Mucosa of rectum (tissue), 2 donors: ENCODE measurements at regions not wholly inside any gene's neighbourhood (a gene's known extent, or its start where the extent isn't known, plus 50 kb on each side); places are given as distances from the start of the nearest gene placed in this dataset.

Source experiments
- H3K27ac ChIP-seq, 2 donors: one replicate each; pipeline ENCODE4 v1.7.0; 2013; ENCODE audit warnings: inconsistent platforms in 2 of 2, low read depth in 2 of 2, low read length in 2 of 2
- H3K27me3 ChIP-seq, 2 donors: one replicate each; pipeline ENCODE4 v1.7.0; 2013; ENCODE audit warnings: low read length in 2 of 2; ENCODE audit not compliant: control insufficient read depth in 2 of 2, insufficient read depth in 2 of 2
- H3K36me3 ChIP-seq, 2 donors: one replicate each; pipeline ENCODE4 v1.7.0; 2013; ENCODE audit warnings: low read length in 2 of 2; ENCODE audit not compliant: control insufficient read depth in 2 of 2, insufficient read depth in 2 of 2
- H3K4me1 ChIP-seq, 2 donors: one replicate each; pipeline ENCODE4 v1.7.0; 2013; ENCODE audit warnings: low read length in 2 of 2, mild to moderate bottlenecking in 1 of 2; ENCODE audit not compliant: control insufficient read depth in 2 of 2, insufficient read depth in 2 of 2
- H3K4me3 ChIP-seq, 2 donors: one replicate each; pipeline ENCODE4 v1.7.0; 2013; ENCODE audit warnings: low read length in 2 of 2
- H3K9ac ChIP-seq, 2 donors: one replicate each; pipeline ENCODE4 v1.7.0; 2013; ENCODE audit warnings: low read length in 2 of 2, low read depth in 1 of 2, mild to moderate bottlenecking in 1 of 2
- H3K9me3 ChIP-seq, 2 donors: one replicate each; pipeline ENCODE4 v1.7.0; 2013; ENCODE audit warnings: low read length in 2 of 2; ENCODE audit not compliant: control insufficient read depth in 2 of 2
- donor health status: healthy.
- donor health status: Normal muscosa, but diverticular disease.

DNA sequence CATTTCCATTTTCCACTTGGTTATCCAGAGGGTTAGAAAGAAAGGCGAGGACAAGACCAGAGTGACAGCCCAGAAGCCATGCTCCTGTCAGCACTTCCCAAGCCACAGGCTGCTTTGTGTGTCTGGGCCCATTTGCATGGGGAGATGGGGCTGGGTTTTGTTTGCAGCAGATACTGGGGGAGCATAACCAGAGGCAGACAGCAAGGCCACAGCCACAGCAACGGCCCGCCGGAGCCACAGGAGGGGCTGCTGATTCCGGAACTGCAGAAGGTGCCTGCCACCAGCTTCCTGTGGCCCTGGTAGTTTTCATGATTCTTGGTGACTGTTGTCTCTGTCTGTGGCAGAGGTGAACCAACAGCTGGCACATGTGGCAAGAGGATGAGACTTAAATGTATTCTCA is 106.6 kb downstream of the DLL1 start:
- Histone ChIP-seq H3K36me3 (no peaks in the 10 kb centered on the region), H3K4me1 (peaks cover 0 to 5% of the 10 kb centered on the region in 2 donors), H3K27me3 (no peaks in the 10 kb centered on the region), H3K9me3 (no peaks in the 10 kb centered on the region), H3K27ac (no peak overlapping the region), H3K9ac (no peak overlapping the region), H3K4me3 (no peak overlapping the region)

GRCh38 chr6:170183521-170183920 is 107.4 kb downstream of the DLL1 start:
- Histone ChIP-seq H3K4me3 (no peak overlapping the region), H3K27ac (no peak overlapping the region), H3K9me3 (no peaks in the 10 kb centered on the region), H3K4me1 (peaks cover 0 to 5% of the 10 kb centered on the region in 2 donors), H3K36me3 (no peaks in the 10 kb centered on the region), H3K9ac (no peak overlapping the region), H3K27me3 (no peaks in the 10 kb centered on the region)

DNA sequence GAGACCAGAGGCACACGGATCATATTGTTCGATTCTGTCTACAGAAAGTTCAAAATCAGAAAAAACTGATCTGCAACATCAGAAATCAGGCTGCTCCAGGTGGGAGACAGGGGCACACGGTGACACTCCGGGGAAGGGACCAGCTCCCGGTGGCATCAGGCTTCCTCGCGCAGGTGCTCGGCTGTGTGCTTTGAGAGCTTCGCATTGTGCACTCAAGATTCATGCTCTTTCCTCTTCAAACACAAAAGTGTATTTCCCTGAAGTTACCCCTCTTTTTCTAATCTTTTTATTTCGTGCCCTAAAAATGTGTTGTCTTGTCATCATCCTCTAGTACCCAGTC is 108.1 kb downstream of the DLL1 start:
- H3K27me3 ChIP-seq = no peaks in the 10 kb centered on the region
- no peak overlapping the region for H3K27ac ChIP-seq
- H3K4me1 ChIP-seq = peaks cover 0 to 5% of the 10 kb centered on the region in 2 donors
- no peaks in the 10 kb centered on the region for H3K9me3 ChIP-seq
- no peaks in the 10 kb centered on the region for H3K36me3 ChIP-seq
- H3K4me3 ChIP-seq = no peak overlapping the region
- H3K9ac ChIP-seq = no peak overlapping the region

DNA sequence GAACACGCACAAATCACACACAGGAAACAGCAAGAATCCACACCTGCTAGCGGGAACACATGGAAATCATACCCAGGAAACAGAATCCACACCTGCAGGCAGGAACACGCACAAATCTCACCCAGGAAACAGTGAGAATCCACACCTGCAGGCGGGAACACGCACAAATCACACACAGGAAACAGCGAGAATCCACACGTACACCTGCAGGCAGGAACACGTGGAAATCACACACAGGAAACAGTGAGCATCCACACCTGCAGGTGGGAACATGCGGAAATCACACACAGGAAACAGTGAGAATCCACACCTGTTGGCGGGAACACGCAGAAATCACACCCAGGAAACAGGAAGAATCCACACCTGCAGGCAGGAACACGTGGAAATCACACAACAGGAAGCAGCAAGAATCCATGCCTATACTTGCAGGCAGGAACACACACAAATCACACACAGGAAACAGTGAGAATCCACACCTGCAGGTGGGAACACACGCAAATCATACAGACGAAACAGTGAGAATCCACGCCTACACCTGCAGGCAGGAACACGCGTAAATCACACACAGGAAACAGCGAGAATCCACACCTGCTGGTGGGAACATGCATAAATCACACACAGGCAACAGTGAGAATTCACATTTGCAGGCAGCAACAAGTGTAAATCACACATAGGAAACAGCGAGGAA is 108.6 kb downstream of the DLL1 start:
- no peak overlapping the region for H3K27ac ChIP-seq
- no peaks in the 10 kb centered on the region for H3K27me3 ChIP-seq
- no peaks in the 10 kb centered on the region for H3K9me3 ChIP-seq
- H3K36me3 ChIP-seq = no peaks in the 10 kb centered on the region
- H3K4me1 ChIP-seq = peaks cover 0 to 5% of the 10 kb centered on the region in 2 donors
- H3K4me3 ChIP-seq = no peak overlapping the region
- no peak overlapping the region for H3K9ac ChIP-seq

GRCh38 chr6:170181338-170181690 is 109.6 kb downstream of the DLL1 start:
- H3K9ac ChIP-seq = no peak overlapping the region
- H3K4me3 ChIP-seq = no peak overlapping the region
- no peaks in the 10 kb centered on the region for H3K27me3 ChIP-seq
- H3K27ac ChIP-seq = no peak overlapping the region
- H3K4me1 ChIP-seq = peaks cover 0 to 2% of the 10 kb centered on the region in 2 donors
- H3K9me3 ChIP-seq = no peaks in the 10 kb centered on the region
- H3K36me3 ChIP-seq = no peaks in the 10 kb centered on the region

DNA sequence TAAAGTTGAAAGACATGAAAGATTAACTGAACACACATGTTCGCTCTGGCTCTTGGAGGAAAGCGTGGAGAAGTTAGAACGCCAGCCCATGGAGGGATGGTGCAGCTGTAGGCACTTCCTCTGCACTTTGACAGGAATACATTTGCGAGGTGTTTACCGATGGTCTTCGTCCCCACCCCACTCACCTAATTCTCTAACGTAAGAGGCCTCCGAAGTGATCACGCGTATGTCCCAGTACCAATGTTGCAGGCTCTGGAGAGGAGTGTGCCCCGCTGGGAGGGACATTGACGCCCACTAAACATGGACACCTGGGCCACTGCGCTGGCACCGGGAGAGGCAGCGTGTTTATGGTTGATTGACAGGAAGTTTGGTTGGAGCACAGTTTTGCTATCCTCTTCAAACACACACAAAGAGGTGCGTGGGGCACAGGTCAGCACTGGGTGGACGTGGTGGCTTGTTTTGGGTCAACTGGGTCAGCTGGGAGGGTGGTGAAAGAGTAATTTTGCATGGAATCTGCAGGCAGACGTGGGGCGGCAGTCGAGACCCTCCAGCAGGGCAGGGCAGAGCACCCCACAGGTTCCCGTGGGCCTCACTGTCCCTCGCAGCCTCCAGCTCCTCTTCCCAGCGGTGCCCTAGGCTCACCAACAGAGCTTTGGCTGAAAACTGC is 110.1 kb downstream of the DLL1 start:
- Histone ChIP-seq H3K27me3 (no peaks in the 10 kb centered on the region), H3K9ac (no peak overlapping the region), H3K36me3 (no peaks in the 10 kb centered on the region), H3K27ac (no peak overlapping the region), H3K4me1 (no peaks in the 10 kb centered on the region), H3K4me3 (no peak overlapping the region), H3K9me3 (no peaks in the 10 kb centered on the region)

DNA sequence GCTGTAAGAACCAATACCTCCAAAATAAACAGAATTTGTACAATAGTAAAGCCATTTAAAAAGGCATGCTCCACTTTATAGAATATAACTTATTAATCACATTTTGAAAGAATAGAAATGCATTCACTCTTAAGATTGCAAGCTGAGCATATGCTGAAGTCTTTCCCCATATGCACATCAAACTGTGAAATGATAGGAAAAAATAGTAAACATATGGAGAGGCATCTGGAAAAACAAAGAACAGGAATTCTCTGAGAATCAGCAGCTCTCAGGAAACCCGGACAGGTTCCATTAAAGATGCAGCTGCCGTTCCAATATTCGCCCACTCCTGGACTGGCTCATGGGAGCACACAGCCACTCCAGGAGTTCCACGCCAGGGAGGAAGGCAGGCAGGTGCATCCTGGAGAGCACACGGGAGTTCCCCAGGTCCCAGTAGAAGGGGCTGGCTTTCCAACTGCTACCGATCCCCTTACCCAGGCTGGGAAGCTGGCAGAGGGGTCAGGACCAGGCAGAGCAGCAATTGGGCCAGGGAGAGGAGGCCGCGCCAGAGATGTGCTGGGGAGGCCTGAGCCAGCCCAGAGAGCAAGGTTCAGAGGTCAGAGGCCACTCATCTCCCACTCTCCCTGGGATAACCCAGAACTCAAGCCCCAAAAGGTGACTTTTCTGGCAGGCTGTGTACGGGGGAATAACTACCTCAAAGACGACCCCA is 111.1 kb downstream of the DLL1 start:
- H3K4me1 ChIP-seq = no peaks in the 10 kb centered on the region
- H3K9ac ChIP-seq = no peak overlapping the region
- H3K9me3 ChIP-seq = no peaks in the 10 kb centered on the region
- H3K27ac ChIP-seq = peak overlapping the region in 1 of 2 donors; percentile 59
- no peak overlapping the region for H3K4me3 ChIP-seq
- no peaks in the 10 kb centered on the region for H3K36me3 ChIP-seq
- no peaks in the 10 kb centered on the region for H3K27me3 ChIP-seq

DNA sequence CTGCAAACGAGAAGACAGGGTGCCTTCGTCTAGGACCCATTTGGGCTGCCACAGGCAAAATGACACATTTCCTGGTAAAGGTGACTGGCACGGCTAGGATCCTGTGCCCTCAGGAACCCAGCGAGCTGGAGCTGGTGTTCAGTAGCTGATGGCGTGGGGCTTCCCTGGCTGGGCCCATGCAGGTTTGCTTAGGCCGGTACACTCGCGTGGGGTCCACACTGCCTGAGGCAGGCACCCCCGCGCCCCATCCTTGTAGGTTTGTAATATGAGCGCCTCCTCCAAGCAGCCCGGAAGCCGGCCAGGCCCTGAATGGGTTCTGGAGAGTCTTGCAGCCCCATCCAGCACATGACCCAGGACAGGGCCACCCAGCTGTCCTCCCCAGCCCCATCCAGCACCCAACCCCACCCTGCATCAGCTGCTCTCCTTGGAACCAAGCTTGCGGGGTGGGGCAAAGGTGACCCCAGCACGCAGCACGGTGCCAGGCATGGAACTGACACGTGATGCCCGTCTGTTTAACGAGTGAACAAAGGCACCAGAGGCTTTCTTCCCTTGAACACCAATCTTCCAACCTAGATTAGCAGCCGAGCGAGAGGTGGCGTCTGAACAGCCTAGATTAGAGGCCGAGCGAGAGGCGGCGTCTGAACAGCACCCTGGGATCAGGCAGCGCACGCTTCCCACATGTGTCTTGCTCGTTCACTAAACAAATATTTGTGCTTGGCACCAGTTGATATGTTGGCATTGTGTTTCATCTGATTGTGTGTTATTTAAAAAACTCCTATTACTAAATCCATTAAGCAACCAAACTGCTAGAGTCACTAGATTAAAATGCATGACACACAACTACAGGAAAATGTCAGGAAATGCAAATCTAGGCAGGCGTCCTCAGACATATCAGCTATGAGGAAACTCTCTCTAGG is 112.1 kb downstream of the DLL1 start:
- Histone ChIP-seq H3K36me3 (no peaks in the 10 kb centered on the region), H3K4me3 (no peak overlapping the region), H3K27ac (peak overlapping the region; percentile 56 to 59), H3K4me1 (no peaks in the 10 kb centered on the region), H3K27me3 (no peaks in the 10 kb centered on the region), H3K9ac (peak overlapping the region in 1 of 2 donors; percentile 28), H3K9me3 (no peaks in the 10 kb centered on the region)

GRCh38 chr6:170177772-170178560 is 112.9 kb downstream of the DLL1 start:
- Histone ChIP-seq H3K9ac (peak overlapping the region in 1 of 2 donors; percentile 28), H3K27ac (peak overlapping the region; percentile 56 to 59), H3K4me1 (no peaks in the 10 kb centered on the region), H3K27me3 (no peaks in the 10 kb centered on the region), H3K4me3 (no peak overlapping the region), H3K9me3 (no peaks in the 10 kb centered on the region), H3K36me3 (no peaks in the 10 kb centered on the region)
